GM21786 (cell line): ENCODE measurements at regions not wholly inside any gene's neighbourhood (a gene's known extent, or its start where the extent isn't known, plus 50 kb on each side); places are given as distances from the start of the nearest gene placed in this dataset.

Experiments
- ATAC-seq: cut with Tn5 transposase; IDR thresholded peaks from one replicate; pipeline ENCODE4 v1.9.1; 2021; ENCODE audit not compliant: unreplicated experiment

- no peak for ATAC-seq
Observed at GRCh38 chr6:155970876-155971708, 515.5 kb upstream of the NOX3 start.

- ATAC-seq, result no peak
Observed at GRCh38 chr6:155970472-155970871, 514.8 kb upstream of the NOX3 start.

DNA sequence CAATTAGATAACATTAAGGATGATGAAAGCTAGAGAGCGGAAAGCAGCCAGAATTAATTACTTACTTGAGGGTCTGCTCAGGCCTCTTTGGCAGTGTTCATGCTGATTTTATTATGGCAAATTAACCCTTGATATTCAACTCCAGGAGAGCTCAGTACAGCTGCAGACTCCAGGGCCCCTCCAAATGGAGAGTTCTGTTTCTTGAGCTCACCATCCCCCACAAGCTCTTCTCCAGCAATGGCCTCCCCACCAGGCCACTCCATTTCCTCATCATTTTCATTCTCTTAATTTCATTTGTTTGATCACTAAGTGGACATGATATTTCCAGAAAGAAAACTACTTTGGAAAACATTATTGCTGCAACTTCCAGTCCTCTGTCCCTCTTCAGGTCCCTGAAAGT lies 513.3 kb upstream of the NOX3 start:
- no peak for ATAC-seq

GRCh38 chr6:155967322-155967721 lies 511.7 kb upstream of the NOX3 start:
- no peak for ATAC-seq

DNA sequence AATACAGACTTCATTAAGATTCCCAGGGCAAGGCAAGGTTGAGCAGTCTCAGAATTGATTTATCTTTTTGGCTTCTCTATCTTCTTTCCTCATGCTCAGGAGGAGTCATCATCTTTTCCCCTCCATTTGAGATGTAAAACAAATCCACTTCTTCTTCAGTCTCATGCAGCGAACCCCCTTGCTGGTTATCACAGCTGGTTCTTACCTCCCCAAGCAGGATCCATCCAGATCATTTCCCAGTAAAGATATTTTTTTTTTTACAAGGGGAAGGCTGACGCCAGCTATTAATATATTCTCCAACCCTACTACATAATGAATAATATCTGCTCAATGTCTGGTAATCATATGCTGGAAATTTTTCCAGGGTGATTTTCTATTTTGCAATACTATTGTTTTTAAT lies 508.9 kb upstream of the NOX3 start:
- no peak for ATAC-seq

DNA sequence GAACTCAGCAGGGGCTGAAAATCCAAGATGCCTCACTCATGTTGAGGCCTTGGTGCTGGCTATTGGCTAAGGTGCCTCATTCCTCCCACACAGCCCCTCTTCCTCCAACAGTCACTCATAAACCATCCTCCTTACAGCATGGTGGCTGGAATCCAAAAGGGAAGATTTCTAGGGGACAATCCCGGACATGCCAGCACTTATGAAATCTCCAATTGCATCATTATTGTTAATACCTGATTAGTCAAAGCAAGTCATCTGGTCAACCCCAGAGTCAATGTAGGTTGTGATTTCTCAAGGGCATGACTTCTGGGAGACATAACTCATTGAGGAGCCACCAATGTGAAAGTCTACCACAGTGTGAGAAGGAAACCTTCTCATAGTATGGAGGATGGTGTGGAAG lies 506.6 kb upstream of the NOX3 start:
- ATAC-seq, result no peak

DNA sequence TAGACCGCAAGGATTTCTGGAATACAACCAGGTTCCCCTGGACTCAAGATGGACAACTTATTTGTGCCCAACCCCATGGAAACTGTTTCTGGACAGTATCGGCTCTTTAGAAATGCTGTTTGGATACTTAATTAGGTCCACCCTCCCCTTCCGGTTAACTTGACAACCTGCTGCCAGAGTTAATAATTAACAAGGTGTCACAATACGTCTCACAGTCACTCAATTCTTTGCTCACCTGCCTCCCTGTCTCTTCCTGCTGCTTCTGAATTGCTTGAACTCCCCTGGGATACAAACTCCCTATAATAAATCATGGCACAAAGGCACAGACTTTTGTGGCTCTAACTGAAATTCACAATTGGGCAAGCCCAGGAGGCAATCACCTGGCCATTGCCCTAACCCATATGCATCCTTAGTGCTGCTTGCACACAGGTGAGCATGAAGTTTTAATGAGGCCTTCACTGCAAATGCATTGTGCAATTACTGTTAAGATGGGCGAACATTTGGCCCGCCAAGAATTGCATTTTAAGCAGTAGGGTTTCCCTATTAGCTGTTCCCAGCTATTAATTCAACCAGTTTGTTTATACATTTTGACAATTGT lies 504.4 kb upstream of the NOX3 start:
- ATAC-seq, result no peak

GRCh38 chr6:155958550-155958949 lies 502.9 kb upstream of the NOX3 start:
- no peak for ATAC-seq

DNA sequence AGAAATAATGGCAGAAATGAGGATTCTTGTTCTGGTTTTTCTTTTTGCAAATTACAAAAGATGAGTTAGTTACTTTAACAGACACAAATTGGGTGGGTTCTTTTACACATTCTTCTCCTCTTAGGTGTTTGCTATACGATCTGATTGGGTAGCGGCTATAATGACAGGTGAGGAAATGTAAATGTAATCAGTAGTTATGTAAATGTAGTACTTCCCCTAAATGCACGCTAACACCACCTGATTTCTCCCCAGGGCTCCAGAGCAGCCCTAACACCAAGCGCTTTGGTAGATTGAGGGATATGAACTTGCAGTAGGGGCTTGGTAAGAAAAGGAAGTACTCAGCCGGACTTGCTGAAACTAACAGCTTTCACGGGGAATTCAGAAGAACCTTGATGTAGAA lies 499.4 kb upstream of the NOX3 start:
- no peak for ATAC-seq

GRCh38 chr6:155954149-155954548 lies 498.5 kb upstream of the NOX3 start:
- ATAC-seq, result no peak

- no peak for ATAC-seq
Observed at GRCh38 chr6:155949256-155949655, 493.6 kb upstream of the NOX3 start.

GRCh38 chr6:155946860-155947259 lies 491.2 kb upstream of the NOX3 start:
- ATAC-seq, result no peak

GRCh38 chr6:155943635-155944034 lies 488.0 kb upstream of the NOX3 start:
- ATAC-seq, result no peak

- no peak for ATAC-seq
Observed at GRCh38 chr6:155939253-155939652, 483.6 kb upstream of the NOX3 start.

DNA sequence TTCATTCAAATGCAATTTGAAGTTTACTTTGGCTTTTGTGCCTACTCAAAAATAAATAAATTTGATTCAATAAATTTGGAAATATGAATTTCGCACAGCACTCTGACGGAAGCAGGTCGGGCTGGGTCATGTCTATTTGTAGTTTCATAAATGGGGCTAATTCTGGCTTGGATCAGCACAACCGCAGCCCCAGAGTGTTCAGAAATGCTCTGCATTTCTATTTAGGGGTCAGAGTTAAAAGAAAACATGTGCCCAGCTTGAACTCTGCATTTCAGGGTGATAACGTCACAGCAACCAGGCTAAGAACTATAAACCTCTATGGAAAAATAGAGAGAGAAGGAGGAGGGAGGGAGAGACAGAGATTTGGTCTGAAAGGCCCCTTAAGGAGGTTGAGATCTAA lies 480.9 kb upstream of the NOX3 start:
- ATAC-seq, result no peak

- no peak for ATAC-seq
Observed at GRCh38 chr6:155936127-155936526, 480.5 kb upstream of the NOX3 start.

GRCh38 chr6:155916846-155917624 lies 461.4 kb upstream of the NOX3 start:
- ATAC-seq, result no peak

- ATAC-seq, result no peak
Observed at GRCh38 chr6:155915651-155916050, 460.0 kb upstream of the NOX3 start.

DNA sequence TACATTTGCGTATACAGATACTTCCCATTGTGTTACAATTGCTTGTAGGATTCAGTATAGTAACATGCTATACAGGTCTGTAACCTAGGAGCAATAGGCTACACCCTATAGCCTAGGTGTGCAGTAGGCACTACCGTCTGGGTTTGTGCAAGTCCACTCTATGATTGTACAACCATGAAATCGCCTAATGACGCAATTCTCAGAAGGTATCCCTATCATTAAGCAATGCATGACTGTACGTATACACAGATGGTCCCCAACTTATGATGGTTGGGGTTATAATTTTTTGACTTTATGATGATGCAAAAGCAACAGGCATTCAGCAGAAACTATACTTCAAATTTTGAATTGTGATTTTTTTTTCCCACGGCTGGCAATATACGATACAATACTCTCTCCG lies 458.2 kb upstream of the NOX3 start:
- ATAC-seq, result no peak

DNA sequence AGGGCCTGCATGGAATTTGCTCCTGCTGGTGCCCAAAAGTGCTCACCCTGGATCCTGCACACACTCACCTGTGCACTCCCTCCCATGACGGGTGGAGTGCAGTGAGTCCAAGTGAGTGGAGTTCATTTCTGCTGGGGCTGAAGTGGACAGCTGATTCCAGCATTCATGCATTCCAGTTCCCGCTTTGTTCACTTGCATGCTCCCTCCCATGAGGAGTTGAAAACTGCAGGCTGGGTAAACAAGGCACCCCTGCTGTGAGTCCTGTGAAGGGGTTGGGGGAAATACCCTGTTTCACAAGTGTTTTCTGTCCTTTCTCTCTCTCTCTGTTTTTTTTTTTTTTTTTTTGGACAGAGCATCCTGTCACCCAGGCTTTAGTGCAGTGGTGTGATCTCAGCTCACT lies 454.1 kb upstream of the NOX3 start:
- ATAC-seq, result no peak

DNA sequence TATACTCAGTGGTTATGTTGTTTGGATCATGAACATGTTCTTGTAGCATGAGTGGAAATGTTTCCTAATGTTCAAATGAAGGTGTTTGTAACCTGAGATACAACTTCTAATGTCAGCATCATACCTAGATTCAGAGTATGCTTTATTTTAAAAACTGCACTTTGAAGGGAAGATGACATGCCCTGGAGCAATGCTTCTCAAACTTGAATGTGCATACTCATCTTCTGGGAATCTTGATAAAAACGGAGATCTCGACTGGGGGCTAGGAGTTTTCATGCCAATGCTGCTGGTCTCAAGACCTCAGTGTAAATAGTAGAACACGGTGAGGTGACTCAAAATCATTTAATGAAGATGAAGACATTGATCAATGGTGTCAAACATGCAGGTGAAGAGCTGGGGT lies 440.0 kb upstream of the NOX3 start:
- ATAC-seq, result no peak

- ATAC-seq, result no peak
Observed at GRCh38 chr6:155894758-155895157, 439.1 kb upstream of the NOX3 start.
